ENCODE measurements at regions not wholly inside any gene's neighbourhood (a gene's known extent, or its start where the extent isn't known, plus 50 kb on each side); places are given as distances from the start of the nearest gene placed in this dataset.

DNA sequence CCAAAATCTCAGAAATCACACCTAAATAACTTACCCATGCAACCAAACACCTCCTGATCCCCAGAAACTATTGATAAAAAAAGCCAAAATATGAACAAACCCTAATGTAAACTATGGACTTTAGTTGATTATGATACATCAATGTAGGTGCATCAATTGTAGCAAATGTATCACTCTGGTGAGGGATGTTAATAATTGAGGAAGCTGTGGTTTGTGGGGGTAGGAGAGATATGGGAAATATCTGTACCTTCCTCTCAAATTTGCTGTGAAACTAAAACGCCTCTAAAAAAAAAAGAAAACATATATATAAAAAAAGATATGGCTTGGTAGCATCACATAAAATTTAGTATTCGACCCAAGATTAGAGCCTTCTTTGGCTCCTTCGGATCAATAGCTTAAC, 144.3 kb upstream of the CPEB2 start:
- no peaks in the 10 kb centered on the region for H3K79me2 ChIP-seq (replicated peaks; ENCODE audit: insufficient read depth)
- no peaks in the 10 kb centered on the region for H3F3A ChIP-seq (replicated peaks; ENCODE audit: low read depth)

More for the DNA sequence above, 144.3 kb upstream of the CPEB2 start:
- no peak overlapping the region for H3K27ac Mint-ChIP-seq
- peaks cover 5% of the 10 kb centered on the region; the same call in 2 of the 3 replicates for H3K9me3 Mint-ChIP-seq
- H3K27me3 ChIP-seq (ENCODE audit: insufficient read depth) = peaks cover 3% of the 10 kb centered on the region; the same call in 1 of the 2 replicates
- no peak overlapping the region for H3K4me3 ChIP-seq
- H3K36me3 ChIP-seq (ENCODE audit: insufficient read depth) = no peaks in the 10 kb centered on the region
- no peak overlapping the region for H3K4me2 ChIP-seq
- H3K4me1 Mint-ChIP-seq = peaks cover 12% of the 10 kb centered on the region; the same call in 2 of the 3 replicates
- no peak for ATAC-seq
- peaks cover 6% of the 10 kb centered on the region; the same call in 1 of the 2 replicates for H3K4me1 ChIP-seq (ENCODE audit: insufficient read depth)
- H3K27ac ChIP-seq (ENCODE audit: low read depth) = no peak overlapping the region
- no peak for DNase-seq (ENCODE audit: low spot score)
- no peak overlapping the region for H2AFZ ChIP-seq
- no peaks in the 10 kb centered on the region for H4K20me1 ChIP-seq (replicated peaks; ENCODE audit: insufficient read depth)
- peaks cover 6% of the 10 kb centered on the region for H3K27me3 Mint-ChIP-seq (ENCODE audit: insufficient read depth, low read depth, poor library complexity)
- H3K36me3 Mint-ChIP-seq (ENCODE audit: low read depth) = 0 out of 3 replicates have a peak, but pooled peaks cover 4% of the 10 kb centered on the region
- no peak overlapping the region for H3K4me3 Mint-ChIP-seq
- TF ChIP-seq ZNF331 (CRISPR knock-in tag; IDR thresholded peaks at IDR 0.05; ENCODE audit: low read depth) (no peak), CREB1 (CRISPR knock-in tag; IDR thresholded peaks at IDR 0.05; ENCODE audit: low read depth) (no peak), POLR2AphosphoS5 (IDR thresholded peaks at IDR 0.05; ENCODE audit: low read depth) (no peak), REST (IDR thresholded peaks at IDR 0.05; ENCODE audit: unreplicated experiment) (no peak), STAT1 (IDR thresholded peaks at IDR 0.05; ENCODE audit: unreplicated experiment) (no peak), ZNF114 (CRISPR knock-in tag; IDR thresholded peaks at IDR 0.05) (no peak), CTCF (conservative IDR thresholded peaks at IDR 0.05; ENCODE audit: low read depth in 2 of 2) (no peak), JUNB (IDR thresholded peaks at IDR 0.05; ENCODE audit: unreplicated experiment) (no peak), EZH2phosphoT487 (IDR thresholded peaks at IDR 0.05; ENCODE audit: unreplicated experiment) (no peak), ZNF462 (CRISPR knock-in tag; IDR thresholded peaks at IDR 0.05) (no peak), NANOG (IDR thresholded peaks at IDR 0.05; ENCODE audit: borderline replicate concordance) (no peak), EZH2 (IDR thresholded peaks at IDR 0.05; ENCODE audit: low read depth, unreplicated experiment) (no peak)
- TF ChIP-seq, protein P1, sequence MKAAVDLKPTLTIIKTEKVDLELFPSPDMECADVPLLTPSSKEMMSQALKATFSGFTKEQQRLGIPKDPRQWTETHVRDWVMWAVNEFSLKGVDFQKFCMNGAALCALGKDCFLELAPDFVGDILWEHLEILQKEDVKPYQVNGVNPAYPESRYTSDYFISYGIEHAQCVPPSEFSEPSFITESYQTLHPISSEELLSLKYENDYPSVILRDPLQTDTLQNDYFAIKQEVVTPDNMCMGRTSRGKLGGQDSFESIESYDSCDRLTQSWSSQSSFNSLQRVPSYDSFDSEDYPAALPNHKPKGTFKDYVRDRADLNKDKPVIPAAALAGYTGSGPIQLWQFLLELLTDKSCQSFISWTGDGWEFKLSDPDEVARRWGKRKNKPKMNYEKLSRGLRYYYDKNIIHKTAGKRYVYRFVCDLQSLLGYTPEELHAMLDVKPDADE (IDR thresholded peaks at IDR 0.05) = no peak
- peaks cover 9% of the 10 kb centered on the region for H3K9me2 ChIP-seq (ENCODE audit: insufficient read depth)

All from GM23338 (cell line).